ENCODE measurements at regions not wholly inside any gene's neighbourhood (a gene's known extent, or its start where the extent isn't known, plus 50 kb on each side); places are given as distances from the start of the nearest gene placed in this dataset.

DNA sequence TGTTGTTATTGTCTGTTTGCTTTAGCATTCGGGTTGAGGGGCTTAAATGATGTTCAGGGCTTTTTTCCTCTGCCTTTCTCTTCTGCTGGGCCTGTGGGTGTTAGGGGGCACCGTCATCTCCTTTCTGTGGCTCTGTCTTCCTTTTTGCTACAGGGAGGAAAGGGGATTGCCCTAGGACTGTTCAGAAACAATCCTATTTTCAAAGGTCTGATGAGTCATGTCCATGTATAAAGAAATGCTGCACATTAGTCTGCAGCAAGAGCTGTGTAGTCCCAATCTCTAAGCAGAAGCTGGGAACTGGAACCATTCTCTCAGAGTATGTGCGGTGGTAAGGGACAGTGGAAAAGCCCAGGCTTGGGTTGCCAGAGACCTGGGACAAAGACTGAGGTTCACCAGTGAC lies 462.3 kb downstream of the OMA1 start:
- TF ChIP-seq, protein P1, sequence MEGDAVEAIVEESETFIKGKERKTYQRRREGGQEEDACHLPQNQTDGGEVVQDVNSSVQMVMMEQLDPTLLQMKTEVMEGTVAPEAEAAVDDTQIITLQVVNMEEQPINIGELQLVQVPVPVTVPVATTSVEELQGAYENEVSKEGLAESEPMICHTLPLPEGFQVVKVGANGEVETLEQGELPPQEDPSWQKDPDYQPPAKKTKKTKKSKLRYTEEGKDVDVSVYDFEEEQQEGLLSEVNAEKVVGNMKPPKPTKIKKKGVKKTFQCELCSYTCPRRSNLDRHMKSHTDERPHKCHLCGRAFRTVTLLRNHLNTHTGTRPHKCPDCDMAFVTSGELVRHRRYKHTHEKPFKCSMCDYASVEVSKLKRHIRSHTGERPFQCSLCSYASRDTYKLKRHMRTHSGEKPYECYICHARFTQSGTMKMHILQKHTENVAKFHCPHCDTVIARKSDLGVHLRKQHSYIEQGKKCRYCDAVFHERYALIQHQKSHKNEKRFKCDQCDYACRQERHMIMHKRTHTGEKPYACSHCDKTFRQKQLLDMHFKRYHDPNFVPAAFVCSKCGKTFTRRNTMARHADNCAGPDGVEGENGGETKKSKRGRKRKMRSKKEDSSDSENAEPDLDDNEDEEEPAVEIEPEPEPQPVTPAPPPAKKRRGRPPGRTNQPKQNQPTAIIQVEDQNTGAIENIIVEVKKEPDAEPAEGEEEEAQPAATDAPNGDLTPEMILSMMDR (conservative IDR thresholded peaks at IDR 0.05 in 1 of 2, IDR thresholded peaks at IDR 0.05 in 1 of 2; ENCODE audit: low read depth in 1 of 2, low read length in 2 of 2) = no peak
- TF ChIP-seq EZH2 (IDR thresholded peaks at IDR 0.05; ENCODE audit: low read length, missing control alignments) = no peak
- Histone ChIP-seq H3K27ac (ENCODE audit: insufficient read depth, low read length) (no peak overlapping the region), H3K27me3 (ENCODE audit: control insufficient read depth, insufficient read depth, low read length) (no peaks in the 10 kb centered on the region), H3K9ac (ENCODE audit: insufficient read depth, low read length) (no peak overlapping the region), H3K4me3 (replicated peaks in 1 of 4; ENCODE audit: control extremely low read depth in 1 of 4, insufficient read depth in 1 of 4, low read depth in 3 of 4, low read length in 4 of 4) (no peak overlapping the region), H3K4me1 (ENCODE audit: control insufficient read depth, extremely low read depth, insufficient read depth, low read length) (no peaks in the 10 kb centered on the region), H4K20me1 (ENCODE audit: control insufficient read depth, extremely low read depth, insufficient read depth, low read length) (no peaks in the 10 kb centered on the region), H3K36me3 (ENCODE audit: control insufficient read depth, insufficient read depth, low read length) (no peaks in the 10 kb centered on the region), H2AFZ (ENCODE audit: low read length) (no peak overlapping the region), H3K4me2 (ENCODE audit: extremely low read depth, insufficient read depth, low read length) (no peak overlapping the region), H3K9me3 (ENCODE audit: control insufficient read depth, insufficient read depth, low read depth, low read length) (no peaks in the 10 kb centered on the region), H3K79me2 (ENCODE audit: control insufficient read depth, insufficient read depth, low read length) (no peaks in the 10 kb centered on the region)
- DNase-seq (ENCODE audit: low read depth in 2 of 2) = no peak

DNA sequence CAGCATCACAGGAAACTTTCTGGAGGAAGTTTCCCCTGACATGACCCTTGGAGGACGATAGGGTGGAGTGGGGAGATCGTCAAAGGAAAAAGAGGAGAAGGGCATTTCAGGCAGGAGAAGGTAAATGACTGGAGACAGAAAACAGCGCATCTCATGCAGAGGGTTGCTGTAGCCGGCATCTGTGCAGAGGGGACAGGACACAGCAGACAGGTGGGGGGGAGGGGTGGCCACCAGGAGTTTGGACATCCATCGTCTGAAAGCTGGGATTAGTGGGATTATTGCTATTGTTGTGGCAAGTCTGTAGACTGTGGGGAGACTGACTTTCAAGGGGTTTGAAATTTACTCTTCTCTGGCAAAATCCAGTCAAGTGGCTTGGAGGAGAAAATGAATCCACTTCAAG lies 463.9 kb downstream of the OMA1 start:
- H3K9me3 ChIP-seq (ENCODE audit: control insufficient read depth, insufficient read depth, low read depth, low read length) = no peaks in the 10 kb centered on the region
- H3K79me2 ChIP-seq (ENCODE audit: control insufficient read depth, insufficient read depth, low read length) = no peaks in the 10 kb centered on the region
- TF ChIP-seq, protein P1 (conservative IDR thresholded peaks at IDR 0.05 in 1 of 2, IDR thresholded peaks at IDR 0.05 in 1 of 2; ENCODE audit: low read depth in 1 of 2, low read length in 2 of 2) = no peak
- no peak for TF ChIP-seq EZH2 (IDR thresholded peaks at IDR 0.05; ENCODE audit: low read length, missing control alignments)
- no peaks in the 10 kb centered on the region for H3K4me1 ChIP-seq (ENCODE audit: control insufficient read depth, extremely low read depth, insufficient read depth, low read length)
- H4K20me1 ChIP-seq (ENCODE audit: control insufficient read depth, extremely low read depth, insufficient read depth, low read length) = no peaks in the 10 kb centered on the region
- H3K27me3 ChIP-seq (ENCODE audit: control insufficient read depth, insufficient read depth, low read length) = no peaks in the 10 kb centered on the region
- DNase-seq (ENCODE audit: low read depth in 2 of 2) = no peak
- no peak overlapping the region for H3K27ac ChIP-seq (ENCODE audit: insufficient read depth, low read length)
- no peak overlapping the region for H3K4me2 ChIP-seq (ENCODE audit: extremely low read depth, insufficient read depth, low read length)
- no peak overlapping the region for H3K9ac ChIP-seq (ENCODE audit: insufficient read depth, low read length)
- H2AFZ ChIP-seq (ENCODE audit: low read length) = no peak overlapping the region
- H3K36me3 ChIP-seq (ENCODE audit: control insufficient read depth, insufficient read depth, low read length) = no peaks in the 10 kb centered on the region
- H3K4me3 ChIP-seq (replicated peaks in 1 of 4; ENCODE audit: control extremely low read depth in 1 of 4, insufficient read depth in 1 of 4, low read depth in 3 of 4, low read length in 4 of 4) = no peak overlapping the region

DNA sequence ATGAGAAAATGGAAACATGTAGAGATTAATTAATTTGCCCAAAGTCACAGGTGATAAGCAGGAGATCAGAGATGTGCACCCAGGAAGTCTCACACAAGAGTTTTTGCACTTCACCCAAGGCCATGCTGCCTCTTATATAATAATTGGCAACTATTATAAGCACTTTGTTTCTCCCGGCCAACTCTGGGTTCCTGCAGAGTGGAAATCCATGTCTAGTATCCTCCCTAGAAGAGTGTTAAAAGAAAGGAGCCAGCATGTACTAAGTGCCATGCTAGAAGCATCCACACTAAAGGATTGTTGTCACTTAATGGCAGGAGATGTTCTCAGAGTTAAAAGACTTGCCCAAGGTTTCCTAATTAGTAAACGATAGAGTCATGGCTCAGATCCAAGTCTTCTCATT lies 470.3 kb downstream of the OMA1 start:
- no peak for TF ChIP-seq EZH2 (IDR thresholded peaks at IDR 0.05; ENCODE audit: low read length, missing control alignments)
- TF ChIP-seq, protein P1 (conservative IDR thresholded peaks at IDR 0.05 in 1 of 2, IDR thresholded peaks at IDR 0.05 in 1 of 2; ENCODE audit: low read depth in 1 of 2, low read length in 2 of 2) = no peak
- Histone ChIP-seq H3K36me3 (ENCODE audit: control insufficient read depth, insufficient read depth, low read length) (no peaks in the 10 kb centered on the region), H3K9me3 (ENCODE audit: control insufficient read depth, insufficient read depth, low read depth, low read length) (no peaks in the 10 kb centered on the region), H3K27me3 (ENCODE audit: control insufficient read depth, insufficient read depth, low read length) (no peaks in the 10 kb centered on the region), H3K4me2 (ENCODE audit: extremely low read depth, insufficient read depth, low read length) (no peak overlapping the region), H3K9ac (ENCODE audit: insufficient read depth, low read length) (no peak overlapping the region), H2AFZ (ENCODE audit: low read length) (no peak overlapping the region), H3K79me2 (ENCODE audit: control insufficient read depth, insufficient read depth, low read length) (no peaks in the 10 kb centered on the region), H3K27ac (ENCODE audit: insufficient read depth, low read length) (no peak overlapping the region), H3K4me3 (replicated peaks in 1 of 4; ENCODE audit: control extremely low read depth in 1 of 4, insufficient read depth in 1 of 4, low read depth in 3 of 4, low read length in 4 of 4) (no peak overlapping the region), H3K4me1 (ENCODE audit: control insufficient read depth, extremely low read depth, insufficient read depth, low read length) (no peaks in the 10 kb centered on the region), H4K20me1 (ENCODE audit: control insufficient read depth, extremely low read depth, insufficient read depth, low read length) (no peaks in the 10 kb centered on the region)
- no peak for DNase-seq (ENCODE audit: low read depth in 2 of 2)
